DND-41 (cell line): ENCODE measurements at regions not wholly inside any gene's neighbourhood (a gene's known extent, or its start where the extent isn't known, plus 50 kb on each side); places are given as distances from the start of the nearest gene placed in this dataset.

Experiments
- EZH2 ChIP-seq: IDR thresholded peaks from 3 replicates; pipeline ENCODE4 v1.6.1; 2012; ENCODE audit warnings: borderline replicate concordance, low read depth, mild to moderate bottlenecking, moderate library complexity, low read length, inconsistent platforms; ENCODE audit not compliant: severe bottlenecking
- TF ChIP-seq, protein P1 (sequence below): IDR thresholded peaks from 2 replicates; pipeline ENCODE4 v1.5.1; 2012; ENCODE audit warnings: borderline replicate concordance, low read length, moderate library complexity, mild to moderate bottlenecking; ENCODE audit not compliant: poor library complexity, severe bottlenecking; ENCODE audit errors: extremely low read depth

GRCh38 chr11:87589082-87589481 is 551.3 kb downstream of the TMEM135 start:
- TF ChIP-seq, protein P1, sequence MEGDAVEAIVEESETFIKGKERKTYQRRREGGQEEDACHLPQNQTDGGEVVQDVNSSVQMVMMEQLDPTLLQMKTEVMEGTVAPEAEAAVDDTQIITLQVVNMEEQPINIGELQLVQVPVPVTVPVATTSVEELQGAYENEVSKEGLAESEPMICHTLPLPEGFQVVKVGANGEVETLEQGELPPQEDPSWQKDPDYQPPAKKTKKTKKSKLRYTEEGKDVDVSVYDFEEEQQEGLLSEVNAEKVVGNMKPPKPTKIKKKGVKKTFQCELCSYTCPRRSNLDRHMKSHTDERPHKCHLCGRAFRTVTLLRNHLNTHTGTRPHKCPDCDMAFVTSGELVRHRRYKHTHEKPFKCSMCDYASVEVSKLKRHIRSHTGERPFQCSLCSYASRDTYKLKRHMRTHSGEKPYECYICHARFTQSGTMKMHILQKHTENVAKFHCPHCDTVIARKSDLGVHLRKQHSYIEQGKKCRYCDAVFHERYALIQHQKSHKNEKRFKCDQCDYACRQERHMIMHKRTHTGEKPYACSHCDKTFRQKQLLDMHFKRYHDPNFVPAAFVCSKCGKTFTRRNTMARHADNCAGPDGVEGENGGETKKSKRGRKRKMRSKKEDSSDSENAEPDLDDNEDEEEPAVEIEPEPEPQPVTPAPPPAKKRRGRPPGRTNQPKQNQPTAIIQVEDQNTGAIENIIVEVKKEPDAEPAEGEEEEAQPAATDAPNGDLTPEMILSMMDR = no peak
- TF ChIP-seq EZH2 = no peak
